ENCODE measurements at regions not wholly inside any gene's neighbourhood (a gene's known extent, or its start where the extent isn't known, plus 50 kb on each side); places are given as distances from the start of the nearest gene placed in this dataset.

DNA sequence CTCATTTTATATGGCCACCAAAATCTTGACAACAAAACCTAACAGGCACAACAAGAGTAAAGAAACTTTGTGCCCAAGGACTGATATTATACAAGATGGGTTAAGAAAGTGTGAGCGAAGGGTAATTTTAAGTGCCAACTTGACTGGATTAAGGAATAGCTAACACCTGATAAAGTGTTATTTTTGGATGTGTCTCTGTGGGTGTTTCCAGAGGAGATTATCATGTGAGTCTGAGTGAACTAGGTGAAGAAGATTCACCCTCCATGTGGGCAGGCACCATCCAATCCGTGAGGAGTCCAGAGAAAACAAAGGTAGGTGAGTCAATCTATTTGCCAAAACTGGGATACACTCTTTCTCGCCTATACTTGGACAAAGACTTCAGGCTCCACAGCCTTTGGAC, 461.6 kb downstream of the ETS1 start:
- intact Hi-C loops (cut with DNase I; ENCODE audit: low total_unique reads), result no loop called here
- no peak overlapping the region for H3K4me3 ChIP-seq
- H3K36me3 ChIP-seq, result no peaks in the 10 kb centered on the region
- no peak overlapping the region for H3K27ac ChIP-seq
- no peak for TF ChIP-seq POLR2A (IDR thresholded peaks at IDR 0.05)
- TF ChIP-seq, protein P1, sequence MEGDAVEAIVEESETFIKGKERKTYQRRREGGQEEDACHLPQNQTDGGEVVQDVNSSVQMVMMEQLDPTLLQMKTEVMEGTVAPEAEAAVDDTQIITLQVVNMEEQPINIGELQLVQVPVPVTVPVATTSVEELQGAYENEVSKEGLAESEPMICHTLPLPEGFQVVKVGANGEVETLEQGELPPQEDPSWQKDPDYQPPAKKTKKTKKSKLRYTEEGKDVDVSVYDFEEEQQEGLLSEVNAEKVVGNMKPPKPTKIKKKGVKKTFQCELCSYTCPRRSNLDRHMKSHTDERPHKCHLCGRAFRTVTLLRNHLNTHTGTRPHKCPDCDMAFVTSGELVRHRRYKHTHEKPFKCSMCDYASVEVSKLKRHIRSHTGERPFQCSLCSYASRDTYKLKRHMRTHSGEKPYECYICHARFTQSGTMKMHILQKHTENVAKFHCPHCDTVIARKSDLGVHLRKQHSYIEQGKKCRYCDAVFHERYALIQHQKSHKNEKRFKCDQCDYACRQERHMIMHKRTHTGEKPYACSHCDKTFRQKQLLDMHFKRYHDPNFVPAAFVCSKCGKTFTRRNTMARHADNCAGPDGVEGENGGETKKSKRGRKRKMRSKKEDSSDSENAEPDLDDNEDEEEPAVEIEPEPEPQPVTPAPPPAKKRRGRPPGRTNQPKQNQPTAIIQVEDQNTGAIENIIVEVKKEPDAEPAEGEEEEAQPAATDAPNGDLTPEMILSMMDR (IDR thresholded peaks at IDR 0.05), result no peak
- H3K27me3 ChIP-seq, result no peaks in the 10 kb centered on the region
- H3K9me3 ChIP-seq, result no peaks in the 10 kb centered on the region
- DNase-seq, result no peak
- no peaks in the 10 kb centered on the region for H3K4me1 ChIP-seq

GRCh38 chr11:128116885-128117284, 470.5 kb downstream of the ETS1 start:
- H3K36me3 ChIP-seq, result no peaks in the 10 kb centered on the region
- intact Hi-C loops (cut with DNase I; ENCODE audit: low total_unique reads), result no loop called here
- no peaks in the 10 kb centered on the region for H3K27me3 ChIP-seq

DNA sequence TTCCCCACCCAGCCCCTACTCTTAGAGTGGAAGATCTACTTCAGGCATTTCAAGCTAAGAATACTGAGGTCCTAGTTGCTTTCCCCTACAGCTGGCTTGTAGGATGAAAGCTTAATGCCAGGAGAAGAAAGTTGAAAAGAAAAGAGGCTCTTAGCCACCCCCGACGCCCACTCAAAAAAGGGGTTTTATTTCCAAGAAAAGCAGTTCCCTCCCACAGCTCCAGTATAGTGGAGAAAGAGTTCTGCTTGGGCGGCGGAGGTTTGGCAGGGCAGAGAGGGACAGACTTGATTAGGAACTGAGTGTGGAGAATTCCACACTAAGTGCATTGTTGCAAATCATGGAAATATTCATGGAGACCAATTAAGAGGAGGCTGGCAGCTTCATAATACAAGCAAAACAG, 470.9 kb downstream of the ETS1 start:
- no peaks in the 10 kb centered on the region for H3K9me3 ChIP-seq
- H3K36me3 ChIP-seq, result no peaks in the 10 kb centered on the region
- intact Hi-C loops (cut with DNase I; ENCODE audit: low total_unique reads), result no loop called here
- no peaks in the 10 kb centered on the region for H3K27me3 ChIP-seq
- H3K4me1 ChIP-seq, result no peaks in the 10 kb centered on the region
- TF ChIP-seq, protein P1 (IDR thresholded peaks at IDR 0.05), result no peak
- no peak for TF ChIP-seq POLR2A (IDR thresholded peaks at IDR 0.05)
- no peak overlapping the region for H3K27ac ChIP-seq
- DNase-seq, result no peak
- H3K4me3 ChIP-seq, result no peak overlapping the region

More at GRCh38 chr11:128116885-128117284, 470.5 kb downstream of the ETS1 start:
- Histone ChIP-seq H3K4me3 (no peak overlapping the region), H3K9me3 (no peaks in the 10 kb centered on the region), H3K27ac (no peak overlapping the region), H3K4me1 (no peaks in the 10 kb centered on the region)
- no peak for TF ChIP-seq POLR2A (IDR thresholded peaks at IDR 0.05)
- TF ChIP-seq, protein P1 (IDR thresholded peaks at IDR 0.05), result no peak
- DNase-seq, result no peak

DNA sequence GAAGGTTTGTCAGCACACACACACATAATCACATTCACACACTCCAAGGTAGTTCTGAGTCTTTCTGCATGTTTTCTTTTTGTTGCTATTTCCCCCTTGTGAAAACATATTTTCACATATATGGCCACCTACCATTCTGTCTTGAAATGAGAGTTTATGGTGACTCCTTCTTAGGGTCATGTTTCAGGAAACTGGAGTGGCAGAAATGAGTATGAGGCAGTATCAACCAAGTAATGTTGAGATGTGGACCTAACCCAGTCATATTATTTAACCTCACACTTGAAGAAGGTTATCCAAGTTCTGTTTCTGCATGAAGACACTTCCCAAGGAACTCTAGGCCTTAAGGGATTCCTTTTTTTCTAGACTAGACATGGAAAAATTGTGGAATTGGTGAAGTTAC, 481.4 kb downstream of the ETS1 start:
- DNase-seq, result no peak
- intact Hi-C loops (cut with DNase I; ENCODE audit: low total_unique reads), result no loop called here
- no peak for TF ChIP-seq POLR2A (IDR thresholded peaks at IDR 0.05)
- TF ChIP-seq, protein P1 (IDR thresholded peaks at IDR 0.05), result no peak
- no peak overlapping the region for H3K27ac ChIP-seq
- H3K27me3 ChIP-seq, result no peaks in the 10 kb centered on the region
- no peaks in the 10 kb centered on the region for H3K36me3 ChIP-seq
- H3K4me1 ChIP-seq, result no peaks in the 10 kb centered on the region
- H3K4me3 ChIP-seq, result no peak overlapping the region
- no peaks in the 10 kb centered on the region for H3K9me3 ChIP-seq

DNA sequence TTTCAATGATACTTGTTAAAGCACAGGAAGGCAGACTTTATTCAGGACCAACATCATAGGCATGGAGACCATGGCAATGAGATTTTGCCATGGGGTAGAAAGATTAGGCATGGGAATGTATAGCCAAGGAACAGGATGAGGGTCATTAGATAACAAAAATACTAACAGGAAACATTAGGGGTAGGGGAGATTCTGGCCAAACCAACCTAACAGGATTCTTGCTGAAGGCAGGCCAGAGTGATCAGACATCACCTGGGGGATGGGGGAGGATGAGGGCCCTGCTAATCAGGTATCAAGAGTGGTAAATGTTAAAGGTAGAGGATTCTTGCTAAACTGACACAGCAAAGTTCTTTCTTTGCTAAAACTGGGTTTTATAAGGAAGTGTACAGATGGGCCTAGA, 481.8 kb downstream of the ETS1 start:
- Histone ChIP-seq H3K27me3 (no peaks in the 10 kb centered on the region), H3K4me1 (no peaks in the 10 kb centered on the region), H3K9me3 (no peaks in the 10 kb centered on the region), H3K27ac (no peak overlapping the region), H3K4me3 (no peak overlapping the region), H3K36me3 (no peaks in the 10 kb centered on the region)
- intact Hi-C loops (cut with DNase I; ENCODE audit: low total_unique reads), result no loop called here
- TF ChIP-seq POLR2A (IDR thresholded peaks at IDR 0.05), result no peak
- TF ChIP-seq, protein P1 (IDR thresholded peaks at IDR 0.05), result no peak
- no peak for DNase-seq

Measured in uterus (tissue), 3 donors.